ENCODE measurements at regions not wholly inside any gene's neighbourhood (a gene's known extent, or its start where the extent isn't known, plus 50 kb on each side); places are given as distances from the start of the nearest gene placed in this dataset.

DNA sequence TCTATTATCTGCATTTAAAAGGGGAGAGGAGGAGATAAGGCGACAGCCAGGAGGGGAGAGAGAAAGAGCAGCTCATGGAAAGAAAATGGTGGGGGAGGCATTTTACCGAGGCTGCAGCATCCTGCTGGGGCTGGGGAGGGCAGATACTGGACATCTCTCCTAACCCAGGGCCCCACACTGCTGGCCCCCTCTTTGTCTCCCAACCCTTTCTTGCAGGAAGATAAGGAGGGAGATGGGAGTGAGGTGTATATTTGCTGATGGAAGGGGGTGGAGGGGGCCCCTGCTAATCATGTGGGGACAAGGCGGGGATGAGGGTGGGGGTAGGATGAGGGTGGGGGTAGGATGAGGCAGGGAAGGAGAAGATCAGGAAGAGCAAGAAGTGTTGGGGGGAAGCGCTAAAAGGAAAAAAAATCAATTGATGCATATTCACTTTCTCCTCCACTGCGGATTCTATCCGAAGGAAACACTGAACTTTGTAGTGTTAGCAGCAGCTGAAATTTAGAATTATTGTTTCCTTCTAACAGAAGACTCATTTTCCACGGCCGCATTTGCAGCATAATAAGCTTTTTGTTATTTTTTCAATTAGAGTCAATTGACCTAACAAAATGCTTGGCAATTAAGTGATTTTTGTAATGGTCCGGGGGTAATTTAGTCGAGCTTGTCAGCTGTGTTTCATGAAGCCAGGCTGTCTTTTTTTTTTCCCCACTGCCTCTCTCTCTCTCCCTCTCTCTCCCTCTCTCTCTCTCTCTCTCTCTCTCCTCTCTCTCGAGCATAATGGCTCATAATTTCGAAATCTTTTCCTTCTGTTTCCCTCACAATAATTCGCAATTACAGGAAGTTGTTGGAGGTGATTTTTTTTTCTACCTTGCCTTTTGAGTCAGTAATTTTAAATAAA lies 1134.6 kb downstream of the BCL11B start:
- DNase-seq (no peak), ATAC-seq (ENCODE audit: low read depth) (no peak)
- Histone ChIP-seq H3K4me2 (ENCODE audit: low read depth, low read length) (no peak overlapping the region), H3K4ac (ENCODE audit: low read depth, low read length) (no peak overlapping the region), H3K36me3 (ENCODE audit: control insufficient read depth, insufficient read depth, low read length) (no peaks in the 10 kb centered on the region), H3K56ac (ENCODE audit: extremely low read depth, insufficient read depth, low read length) (no peak overlapping the region), H3K23ac (ENCODE audit: low read depth, low read length) (no peak overlapping the region), H3K79me1 (ENCODE audit: low read depth in 1 of 2, low read length in 2 of 2) (no peaks in the 10 kb centered on the region), H2BK20ac (ENCODE audit: low read depth, low read length) (no peak overlapping the region), H3K27me3 (ENCODE audit: control insufficient read depth, insufficient read depth, low read length) (no peaks in the 10 kb centered on the region), H4K91ac (ENCODE audit: insufficient read depth, low read depth, low read length) (no peak overlapping the region), H2BK15ac (ENCODE audit: low read depth, low read length) (no peak overlapping the region), H3K4me3 (ENCODE audit: insufficient read depth, low read depth, low read length) (no peak overlapping the region), H2AK5ac (ENCODE audit: low read depth, low read length) (no peak overlapping the region), H2BK5ac (ENCODE audit: low read depth, low read length, poor library complexity, severe bottlenecking) (no peak overlapping the region), H3K27ac (ENCODE audit: insufficient read depth, low read length) (no peak overlapping the region), H3K4me1 (ENCODE audit: control insufficient read depth, insufficient read depth, low read length) (no peaks in the 10 kb centered on the region), H4K8ac (ENCODE audit: low read depth in 2 of 2, low read length in 2 of 2) (no peak overlapping the region), H3K9me1 (ENCODE audit: insufficient read depth, low read length) (no peaks in the 10 kb centered on the region), H3K14ac (replicated peaks; ENCODE audit: low read depth, low read length) (no peak overlapping the region), H2AFZ (replicated peaks; ENCODE audit: low read length, poor library complexity) (no peak overlapping the region), H4K20me1 (ENCODE audit: insufficient read depth, low read length) (no peaks in the 10 kb centered on the region), H2AK9ac (replicated peaks; ENCODE audit: low read depth, low read length, poor library complexity) (no peak overlapping the region), H3K9ac (ENCODE audit: low read depth, low read length) (no peak overlapping the region), H2BK120ac (ENCODE audit: low read depth, low read length) (no peak overlapping the region), H3K9me3 (ENCODE audit: control insufficient read depth, insufficient read depth, low read length) (peaks cover 16% of the 10 kb centered on the region), H3K18ac (ENCODE audit: low read depth, low read length) (no peak overlapping the region), H4K5ac (ENCODE audit: low read depth, low read length) (no peak overlapping the region)
- ChIA-PET POLR2A (ENCODE audit: unreplicated experiment) (no interaction called here), CTCF (interaction anchor here (0.7 kb wide), 1 partner anchor 1459 kb away, joined by 3 read pairs; no protein-coding TSS in a partner anchor)
- intact Hi-C loops (cut with micrococcal nuclease): no loop called here
- no CpG with 5 or more reads among the region's 13 CpGs for WGBS, 2 experiments (ENCODE audit: extremely low coverage in 2 of 2, insufficient read length in 1 of 2)
- no TSS peak for BruUV-seq (replicated peaks)
- in situ Hi-C loops (cut with MboI; ENCODE audit: low sequenced_read_pairs): no loop called here
- dilution Hi-C loops (cut with HindIII; ENCODE audit: low sequenced_read_pairs, unreplicated experiment): no loop called here
- TF ChIP-seq MAFK (IDR thresholded peaks at IDR 0.05; ENCODE audit: low read depth, low read length) (no peak), SMC3 (IDR thresholded peaks at IDR 0.05; ENCODE audit: low read depth, low read length) (no peak), BHLHE40 (IDR thresholded peaks at IDR 0.05; ENCODE audit: low read depth, low read length) (no peak), NFE2L2 (IDR thresholded peaks at IDR 0.05; ENCODE audit: low read depth, low read length) (no peak), RAD21 (IDR thresholded peaks at IDR 0.05; ENCODE audit: low read length) (no peak), MXI1 (IDR thresholded peaks at IDR 0.05; ENCODE audit: borderline replicate concordance, low read depth, low read length) (no peak), RCOR1 (IDR thresholded peaks at IDR 0.05; ENCODE audit: insufficient replicate concordance, low read length) (no peak), MAZ (IDR thresholded peaks at IDR 0.05; ENCODE audit: borderline replicate concordance, low read depth, low read length) (no peak), FOS (IDR thresholded peaks at IDR 0.05; ENCODE audit: low read depth, low read length) (no peak), CEBPB (IDR thresholded peaks at IDR 0.05; ENCODE audit: low read depth, low read length) (no peak), RFX5 (IDR thresholded peaks at IDR 0.05; ENCODE audit: low read depth, low read length) (no peak), POLR2A (IDR thresholded peaks at IDR 0.05; ENCODE audit: low read depth, low read length) (no peak)
- TF ChIP-seq, protein P1, sequence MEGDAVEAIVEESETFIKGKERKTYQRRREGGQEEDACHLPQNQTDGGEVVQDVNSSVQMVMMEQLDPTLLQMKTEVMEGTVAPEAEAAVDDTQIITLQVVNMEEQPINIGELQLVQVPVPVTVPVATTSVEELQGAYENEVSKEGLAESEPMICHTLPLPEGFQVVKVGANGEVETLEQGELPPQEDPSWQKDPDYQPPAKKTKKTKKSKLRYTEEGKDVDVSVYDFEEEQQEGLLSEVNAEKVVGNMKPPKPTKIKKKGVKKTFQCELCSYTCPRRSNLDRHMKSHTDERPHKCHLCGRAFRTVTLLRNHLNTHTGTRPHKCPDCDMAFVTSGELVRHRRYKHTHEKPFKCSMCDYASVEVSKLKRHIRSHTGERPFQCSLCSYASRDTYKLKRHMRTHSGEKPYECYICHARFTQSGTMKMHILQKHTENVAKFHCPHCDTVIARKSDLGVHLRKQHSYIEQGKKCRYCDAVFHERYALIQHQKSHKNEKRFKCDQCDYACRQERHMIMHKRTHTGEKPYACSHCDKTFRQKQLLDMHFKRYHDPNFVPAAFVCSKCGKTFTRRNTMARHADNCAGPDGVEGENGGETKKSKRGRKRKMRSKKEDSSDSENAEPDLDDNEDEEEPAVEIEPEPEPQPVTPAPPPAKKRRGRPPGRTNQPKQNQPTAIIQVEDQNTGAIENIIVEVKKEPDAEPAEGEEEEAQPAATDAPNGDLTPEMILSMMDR (conservative IDR thresholded peaks at IDR 0.05; ENCODE audit: low read depth, low read length): no peak
- TF ChIP-seq, protein P2, sequence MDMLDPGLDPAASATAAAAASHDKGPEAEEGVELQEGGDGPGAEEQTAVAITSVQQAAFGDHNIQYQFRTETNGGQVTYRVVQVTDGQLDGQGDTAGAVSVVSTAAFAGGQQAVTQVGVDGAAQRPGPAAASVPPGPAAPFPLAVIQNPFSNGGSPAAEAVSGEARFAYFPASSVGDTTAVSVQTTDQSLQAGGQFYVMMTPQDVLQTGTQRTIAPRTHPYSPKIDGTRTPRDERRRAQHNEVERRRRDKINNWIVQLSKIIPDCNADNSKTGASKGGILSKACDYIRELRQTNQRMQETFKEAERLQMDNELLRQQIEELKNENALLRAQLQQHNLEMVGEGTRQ (IDR thresholded peaks at IDR 0.05; ENCODE audit: low read depth, low read length): no peak
- TF ChIP-seq, protein P3, sequence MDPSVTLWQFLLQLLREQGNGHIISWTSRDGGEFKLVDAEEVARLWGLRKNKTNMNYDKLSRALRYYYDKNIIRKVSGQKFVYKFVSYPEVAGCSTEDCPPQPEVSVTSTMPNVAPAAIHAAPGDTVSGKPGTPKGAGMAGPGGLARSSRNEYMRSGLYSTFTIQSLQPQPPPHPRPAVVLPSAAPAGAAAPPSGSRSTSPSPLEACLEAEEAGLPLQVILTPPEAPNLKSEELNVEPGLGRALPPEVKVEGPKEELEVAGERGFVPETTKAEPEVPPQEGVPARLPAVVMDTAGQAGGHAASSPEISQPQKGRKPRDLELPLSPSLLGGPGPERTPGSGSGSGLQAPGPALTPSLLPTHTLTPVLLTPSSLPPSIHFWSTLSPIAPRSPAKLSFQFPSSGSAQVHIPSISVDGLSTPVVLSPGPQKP (IDR thresholded peaks at IDR 0.05; ENCODE audit: borderline replicate concordance, low read depth, low read length): no peak

Data from IMR-90 (cell line).